Hepatocyte (in vitro differentiated cells): ENCODE measurements at regions not wholly inside any gene's neighbourhood (a gene's known extent, or its start where the extent isn't known, plus 50 kb on each side); places are given as distances from the start of the nearest gene placed in this dataset.
"Not testable (repeated sequence)": the region's sequence is repeated elsewhere in the genome, so short reads cannot be mapped to it uniquely, and the experiment has no call there.

ENCODE experiments used
- EZH2 ChIP-seq: fragments of 200-600 bp; sonication (generic); IDR thresholded peaks from 2 replicates; pipeline ENCODE4 v1.6.1; 2016; ENCODE audit warnings: antibody characterized with exemption, mild to moderate bottlenecking, borderline replicate concordance
- TF ChIP-seq, protein P1 (sequence below): fragments of 200-600 bp; sonication (generic); IDR thresholded peaks from 2 replicates; pipeline ENCODE4 v1.5.1; 2016; ENCODE audit warnings: antibody characterized with exemption, mild to moderate bottlenecking; ENCODE audit not compliant: poor library complexity

GRCh38 chr14:43655194-43655593 lies 851.9 kb downstream of the FSCB start:
- TF ChIP-seq, protein P1, sequence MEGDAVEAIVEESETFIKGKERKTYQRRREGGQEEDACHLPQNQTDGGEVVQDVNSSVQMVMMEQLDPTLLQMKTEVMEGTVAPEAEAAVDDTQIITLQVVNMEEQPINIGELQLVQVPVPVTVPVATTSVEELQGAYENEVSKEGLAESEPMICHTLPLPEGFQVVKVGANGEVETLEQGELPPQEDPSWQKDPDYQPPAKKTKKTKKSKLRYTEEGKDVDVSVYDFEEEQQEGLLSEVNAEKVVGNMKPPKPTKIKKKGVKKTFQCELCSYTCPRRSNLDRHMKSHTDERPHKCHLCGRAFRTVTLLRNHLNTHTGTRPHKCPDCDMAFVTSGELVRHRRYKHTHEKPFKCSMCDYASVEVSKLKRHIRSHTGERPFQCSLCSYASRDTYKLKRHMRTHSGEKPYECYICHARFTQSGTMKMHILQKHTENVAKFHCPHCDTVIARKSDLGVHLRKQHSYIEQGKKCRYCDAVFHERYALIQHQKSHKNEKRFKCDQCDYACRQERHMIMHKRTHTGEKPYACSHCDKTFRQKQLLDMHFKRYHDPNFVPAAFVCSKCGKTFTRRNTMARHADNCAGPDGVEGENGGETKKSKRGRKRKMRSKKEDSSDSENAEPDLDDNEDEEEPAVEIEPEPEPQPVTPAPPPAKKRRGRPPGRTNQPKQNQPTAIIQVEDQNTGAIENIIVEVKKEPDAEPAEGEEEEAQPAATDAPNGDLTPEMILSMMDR = not testable (repeated sequence)
- not testable (repeated sequence) for TF ChIP-seq EZH2
